Adrenal gland (tissue), 5 donors: ENCODE measurements at regions not wholly inside any gene's neighbourhood (a gene's known extent, or its start where the extent isn't known, plus 50 kb on each side); places are given as distances from the start of the nearest gene placed in this dataset.

Experiments
- POLR2A ChIP-seq, 2 donors: fragments of 450-650 bp; IDR thresholded peaks; one replicate each; pipeline ENCODE4 v1.6.1; 2017; ENCODE audit warnings: antibody characterized with exemption in 2 of 2, mild to moderate bottlenecking in 2 of 2, moderate library complexity in 1 of 2
- TF ChIP-seq, protein P1 (sequence below), 6 experiments: fragments of 450-650 bp in 4 of 6; fragments of 200-600 bp in 2 of 6; sonication (generic) in 1 of 6; IDR thresholded peaks; 1 replicate in 5 of 6; 2 replicates in 1 of 6; pipeline versions ENCODE4 v1.5.1 to v1.8.0; 2016 to 2021; ENCODE audit warnings: antibody characterized with exemption in 6 of 6, mild to moderate bottlenecking in 2 of 6, moderate library complexity in 1 of 6
- donor health status: DM: no; HTN: no; CAD: no.

DNA sequence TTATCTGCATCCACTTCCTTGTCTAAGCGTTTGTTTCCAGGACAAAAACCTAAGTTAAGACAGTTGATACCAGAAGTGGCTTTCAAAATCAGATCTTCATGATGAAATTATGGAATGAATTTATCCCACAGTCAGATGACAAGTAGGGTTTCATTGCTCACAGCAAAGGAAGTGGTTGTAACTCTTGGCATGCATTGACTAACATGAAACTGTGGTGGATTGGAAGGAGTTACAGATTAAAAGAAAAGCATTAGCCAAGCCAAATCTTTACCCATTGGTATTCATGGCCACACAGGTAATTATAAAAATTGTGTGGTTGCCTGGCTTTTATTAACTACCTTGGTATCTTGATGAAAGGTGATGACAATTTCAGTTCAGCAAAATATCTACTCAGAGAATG lies 438.0 kb upstream of the NXPH2 start:
- TF ChIP-seq, protein P1, sequence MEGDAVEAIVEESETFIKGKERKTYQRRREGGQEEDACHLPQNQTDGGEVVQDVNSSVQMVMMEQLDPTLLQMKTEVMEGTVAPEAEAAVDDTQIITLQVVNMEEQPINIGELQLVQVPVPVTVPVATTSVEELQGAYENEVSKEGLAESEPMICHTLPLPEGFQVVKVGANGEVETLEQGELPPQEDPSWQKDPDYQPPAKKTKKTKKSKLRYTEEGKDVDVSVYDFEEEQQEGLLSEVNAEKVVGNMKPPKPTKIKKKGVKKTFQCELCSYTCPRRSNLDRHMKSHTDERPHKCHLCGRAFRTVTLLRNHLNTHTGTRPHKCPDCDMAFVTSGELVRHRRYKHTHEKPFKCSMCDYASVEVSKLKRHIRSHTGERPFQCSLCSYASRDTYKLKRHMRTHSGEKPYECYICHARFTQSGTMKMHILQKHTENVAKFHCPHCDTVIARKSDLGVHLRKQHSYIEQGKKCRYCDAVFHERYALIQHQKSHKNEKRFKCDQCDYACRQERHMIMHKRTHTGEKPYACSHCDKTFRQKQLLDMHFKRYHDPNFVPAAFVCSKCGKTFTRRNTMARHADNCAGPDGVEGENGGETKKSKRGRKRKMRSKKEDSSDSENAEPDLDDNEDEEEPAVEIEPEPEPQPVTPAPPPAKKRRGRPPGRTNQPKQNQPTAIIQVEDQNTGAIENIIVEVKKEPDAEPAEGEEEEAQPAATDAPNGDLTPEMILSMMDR (IDR thresholded peaks at IDR 0.05): no peak
- no peak for TF ChIP-seq POLR2A (IDR thresholded peaks at IDR 0.05)
